Keratinocyte (primary cell): ENCODE measurements at regions not wholly inside any gene's neighbourhood (a gene's known extent, or its start where the extent isn't known, plus 50 kb on each side); places are given as distances from the start of the nearest gene placed in this dataset.

Source experiments
- DNase-seq: peaks from one replicate; pipeline ENCODE4 v3.0.0-alpha.2; 2011; ENCODE audit warnings: low read depth, missing footprints, low spot score
- FAIRE-seq: peaks from 2 replicates; lab custom pipeline; 2011; peaks lifted over from hg19 to GRCh38; lab: Jason Lieb, UNC
- H2AFZ ChIP-seq: 2 replicates; pipeline ENCODE4 v1.6.0; 2012; ENCODE audit warnings: low read length, control low read depth, inconsistent platforms; ENCODE audit not compliant: control insufficient read depth
- H3K27ac ChIP-seq: 2 replicates; pipeline ENCODE4 v1.5.1; 2011; ENCODE audit warnings: low read length; ENCODE audit not compliant: control insufficient read depth, insufficient read depth
- H3K27me3 ChIP-seq: 3 replicates; pipeline ENCODE4 v1.6.0; 2011; ENCODE audit warnings: low read length; ENCODE audit not compliant: control insufficient read depth, insufficient read depth; ENCODE audit errors: extremely low read depth
- H3K36me3 ChIP-seq, 2 experiments: 2 replicates in 1 of 2; 3 replicates in 1 of 2; pipeline ENCODE4 v1.5.1; 2011; ENCODE audit warnings: low read length in 2 of 2, mild to moderate bottlenecking in 1 of 2; ENCODE audit not compliant: control insufficient read depth in 2 of 2, insufficient read depth in 2 of 2; ENCODE audit errors: extremely low read depth in 1 of 2
- H3K4me1 ChIP-seq: 3 replicates; pipeline ENCODE4 v1.5.1; 2011; ENCODE audit warnings: low read length; ENCODE audit not compliant: control insufficient read depth, insufficient read depth; ENCODE audit errors: extremely low read depth
- H3K4me2 ChIP-seq: 3 replicates; pipeline ENCODE4 v1.6.0; 2011; ENCODE audit warnings: low read depth, low read length; ENCODE audit not compliant: control insufficient read depth, insufficient read depth; ENCODE audit errors: extremely low read depth
- H3K4me3 ChIP-seq, 3 experiments: fragments of 200-600 bp in 1 of 3; sonication (generic) in 1 of 3; 2 replicates in 2 of 3; 3 replicates in 1 of 3; pipeline ENCODE4 v1.5.1; 2011 to 2016; ENCODE audit warnings: low read length in 3 of 3, mild to moderate bottlenecking in 3 of 3, control low read depth in 2 of 3, inconsistent platforms in 1 of 3, low read depth in 1 of 3, mixed read lengths in 1 of 3, mixed run types in 1 of 3, moderate library complexity in 1 of 3; ENCODE audit not compliant: control insufficient read depth in 2 of 3, insufficient read depth in 2 of 3; ENCODE audit errors: extremely low read depth in 1 of 3
- H3K79me2 ChIP-seq: 2 replicates; pipeline ENCODE4 v1.6.0; 2012; ENCODE audit warnings: low read length; ENCODE audit not compliant: control insufficient read depth, insufficient read depth
- H3K9ac ChIP-seq: 3 replicates; pipeline ENCODE4 v1.6.0; 2011; ENCODE audit warnings: low read length; ENCODE audit not compliant: control insufficient read depth, insufficient read depth; ENCODE audit errors: extremely low read depth
- H3K9me1 ChIP-seq: 3 replicates; pipeline ENCODE4 v1.6.0; 2011; ENCODE audit warnings: low read length; ENCODE audit not compliant: control insufficient read depth, insufficient read depth; ENCODE audit errors: extremely low read depth
- H3K9me3 ChIP-seq: 2 replicates; pipeline ENCODE4 v1.5.1; 2012; ENCODE audit warnings: low read depth, low read length; ENCODE audit not compliant: control insufficient read depth
- H4K20me1 ChIP-seq: 3 replicates; pipeline ENCODE4 v1.6.0; 2011; ENCODE audit warnings: low read length; ENCODE audit not compliant: control insufficient read depth, insufficient read depth; ENCODE audit errors: extremely low read depth
- CTCF ChIP-seq, 3 experiments: IDR thresholded peaks in 1 of 3; conservative IDR thresholded peaks in 1 of 3; optimal IDR thresholded peaks in 1 of 3; 2 replicates in 2 of 3; 3 replicates in 1 of 3; pipeline versions ENCODE3 to v1.5.1; 2011; ENCODE audit warnings: low read length in 3 of 3, mild to moderate bottlenecking in 3 of 3, moderate library complexity in 2 of 3, control low read depth in 1 of 3, inconsistent platforms in 1 of 3; ENCODE audit not compliant: insufficient read depth in 2 of 3; ENCODE audit errors: extremely low read depth in 1 of 3
- EZH2 ChIP-seq: IDR thresholded peaks from one replicate; pipeline ENCODE4 v1.6.1; 2012; ENCODE audit warnings: inconsistent platforms, mild to moderate bottlenecking, low read length, moderate library complexity
- dilution Hi-C: fragments of 300-500 bp; cut with MboI; formaldehyde crosslinking; loops from one replicate; pipeline ENCODE4 v1.7.0; 2020; ENCODE audit warnings: low sequenced_read_pairs; ENCODE audit not compliant: extremely low pct_ligation_motif_present

GRCh38 chr1:207268337-207268736, 53.1 kb upstream of the CD55 start:
- Histone ChIP-seq H4K20me1 (no peaks in the 10 kb centered on the region), H3K9ac (no peak overlapping the region), H2AFZ (no peak overlapping the region), H3K9me3 (no peaks in the 10 kb centered on the region), H3K27me3 (peaks cover 4% of the 10 kb centered on the region), H3K4me1 (no peaks in the 10 kb centered on the region), H3K79me2 (no peaks in the 10 kb centered on the region), H3K4me2 (no peak overlapping the region), H3K27ac (no peak overlapping the region), H3K9me1 (no peaks in the 10 kb centered on the region), H3K36me3 (no peaks in the 10 kb centered on the region), H3K4me3 (no peak overlapping the region)
- DNase-seq (no peak), FAIRE-seq (no peak)
- dilution Hi-C loops, result no loop called here
- TF ChIP-seq CTCF (optimal IDR thresholded peaks at IDR 0.05 in 1 of 3, IDR thresholded peaks at IDR 0.05 in 1 of 3, conservative IDR thresholded peaks at IDR 0.05 in 1 of 3; ENCODE audit: extremely low read depth in 1 of 3, insufficient read depth in 2 of 3, low read length in 3 of 3), result no peak
- no peak for TF ChIP-seq EZH2

- H3K4me1 ChIP-seq, result no peaks in the 10 kb centered on the region
- dilution Hi-C loops, result no loop called here
- no peaks in the 10 kb centered on the region for H3K79me2 ChIP-seq
- TF ChIP-seq CTCF (optimal IDR thresholded peaks at IDR 0.05 in 1 of 3, IDR thresholded peaks at IDR 0.05 in 1 of 3, conservative IDR thresholded peaks at IDR 0.05 in 1 of 3; ENCODE audit: extremely low read depth in 1 of 3, insufficient read depth in 2 of 3, low read length in 3 of 3) (no peak), EZH2 (no peak)
- H3K27me3 ChIP-seq, result peaks cover 4% of the 10 kb centered on the region
- FAIRE-seq (no peak), DNase-seq (no peak)
- H3K4me3 ChIP-seq, result no peak overlapping the region
- no peak overlapping the region for H3K27ac ChIP-seq
- no peak overlapping the region for H3K4me2 ChIP-seq
- H3K9me1 ChIP-seq, result no peaks in the 10 kb centered on the region
- no peak overlapping the region for H3K9ac ChIP-seq
- no peaks in the 10 kb centered on the region for H3K9me3 ChIP-seq
- no peak overlapping the region for H2AFZ ChIP-seq
- H4K20me1 ChIP-seq, result no peaks in the 10 kb centered on the region
- no peaks in the 10 kb centered on the region for H3K36me3 ChIP-seq
These were observed 52.5 kb upstream of the CD55 start for GRCh38 chr1:207268753-207269511.
